ENCODE measurements at regions not wholly inside any gene's neighbourhood (a gene's known extent, or its start where the extent isn't known, plus 50 kb on each side); places are given as distances from the start of the nearest gene placed in this dataset.
"Not testable (repeated sequence)": the region's sequence is repeated elsewhere in the genome, so short reads cannot be mapped to it uniquely, and the experiment has no call there.

DNA sequence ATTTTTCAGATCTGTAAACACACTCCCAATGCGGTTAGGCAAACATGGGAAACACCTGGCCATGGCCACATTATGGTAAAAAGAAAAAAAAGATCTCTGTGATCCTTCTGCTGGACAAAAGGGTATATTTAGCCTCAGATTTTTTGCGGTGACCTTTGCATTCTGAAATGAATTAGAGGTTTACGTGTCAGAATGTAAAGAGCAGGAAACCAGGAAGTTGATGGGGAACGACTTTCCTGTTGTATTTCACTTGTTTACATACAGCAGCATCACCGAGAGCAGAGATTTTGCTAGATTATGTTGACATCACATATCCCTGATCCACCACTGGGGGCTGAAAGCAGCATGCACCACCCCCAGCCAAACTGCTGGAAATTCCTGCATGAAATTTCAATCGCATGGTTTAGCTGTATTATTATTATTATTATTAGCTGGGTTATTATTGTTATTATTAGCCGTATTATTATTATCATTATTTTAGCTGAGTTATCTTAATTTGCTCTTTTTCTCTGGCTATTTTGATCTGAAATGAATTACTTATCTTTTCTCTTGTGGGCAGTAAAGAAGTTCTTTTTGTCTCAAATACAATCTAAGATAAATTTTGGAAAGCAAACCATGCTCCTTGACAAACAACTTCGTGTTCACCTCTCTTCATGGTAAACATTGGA lies 189.4 kb downstream of the ZFP64 start:
- Histone ChIP-seq H3K4me2 (replicated peaks; ENCODE audit: extremely low read depth, low read length, poor library complexity, severe bottlenecking) (no peak overlapping the region), H3K9me3 (replicated peaks in 1 of 2; ENCODE audit: control insufficient read depth in 1 of 2, insufficient read depth in 1 of 2, low read length in 2 of 2) (no peaks in the 10 kb centered on the region), H3K4me1 (ENCODE audit: control insufficient read depth in 1 of 2, insufficient read depth in 2 of 2, low read length in 2 of 2) (peaks cover 6 to 7% of the 10 kb centered on the region in 2 donors), H2AFZ (ENCODE audit: insufficient read depth, low read depth, low read length, poor library complexity, severe bottlenecking) (no peak overlapping the region), H3K27ac (ENCODE audit: low read depth in 1 of 2, low read length in 2 of 2) (no peak overlapping the region), H3K9ac (ENCODE audit: insufficient read depth, low read length, poor library complexity, severe bottlenecking) (no peak overlapping the region), H3K4me3 (replicated peaks in 1 of 3; ENCODE audit: low read depth in 2 of 3, low read length in 3 of 3) (no peak overlapping the region), H3K27me3 (ENCODE audit: control insufficient read depth in 2 of 2, insufficient read depth in 2 of 2, low read length in 2 of 2) (no peaks in the 10 kb centered on the region), H3K36me3 (replicated peaks in 1 of 2; ENCODE audit: control insufficient read depth in 1 of 2, insufficient read depth in 2 of 2, low read length in 2 of 2) (no peaks in the 10 kb centered on the region), H3K79me2 (ENCODE audit: insufficient read depth, low read length) (no peaks in the 10 kb centered on the region), H4K20me1 (ENCODE audit: insufficient read depth, low read length) (no peaks in the 10 kb centered on the region)
- intact Hi-C loops (cut with micrococcal nuclease): no loop called here
- no peak overlapping the region for H3K27ac Mint-ChIP-seq
- no peak overlapping the region for H3K4me3 Mint-ChIP-seq
- no peaks in the 10 kb centered on the region for H3K36me3 Mint-ChIP-seq
- peaks cover 0 to 2% (median 0%) of the 10 kb centered on the region in 3 donors for H3K27me3 Mint-ChIP-seq (ENCODE audit: low read depth in 3 of 3)
- no peak for DNase-seq
- H3K4me1 Mint-ChIP-seq: peaks cover 12% of the 10 kb centered on the region
- WGBS (ENCODE audit: insufficient coverage): 0% methylated on average over 1 of the region's 8 CpGs
- TF ChIP-seq, protein P1, sequence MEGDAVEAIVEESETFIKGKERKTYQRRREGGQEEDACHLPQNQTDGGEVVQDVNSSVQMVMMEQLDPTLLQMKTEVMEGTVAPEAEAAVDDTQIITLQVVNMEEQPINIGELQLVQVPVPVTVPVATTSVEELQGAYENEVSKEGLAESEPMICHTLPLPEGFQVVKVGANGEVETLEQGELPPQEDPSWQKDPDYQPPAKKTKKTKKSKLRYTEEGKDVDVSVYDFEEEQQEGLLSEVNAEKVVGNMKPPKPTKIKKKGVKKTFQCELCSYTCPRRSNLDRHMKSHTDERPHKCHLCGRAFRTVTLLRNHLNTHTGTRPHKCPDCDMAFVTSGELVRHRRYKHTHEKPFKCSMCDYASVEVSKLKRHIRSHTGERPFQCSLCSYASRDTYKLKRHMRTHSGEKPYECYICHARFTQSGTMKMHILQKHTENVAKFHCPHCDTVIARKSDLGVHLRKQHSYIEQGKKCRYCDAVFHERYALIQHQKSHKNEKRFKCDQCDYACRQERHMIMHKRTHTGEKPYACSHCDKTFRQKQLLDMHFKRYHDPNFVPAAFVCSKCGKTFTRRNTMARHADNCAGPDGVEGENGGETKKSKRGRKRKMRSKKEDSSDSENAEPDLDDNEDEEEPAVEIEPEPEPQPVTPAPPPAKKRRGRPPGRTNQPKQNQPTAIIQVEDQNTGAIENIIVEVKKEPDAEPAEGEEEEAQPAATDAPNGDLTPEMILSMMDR (IDR thresholded peaks at IDR 0.05): no peak
- peaks cover 1 to 8% (median 3%) of the 10 kb centered on the region in 7 donors for H3K9me3 Mint-ChIP-seq

DNA sequence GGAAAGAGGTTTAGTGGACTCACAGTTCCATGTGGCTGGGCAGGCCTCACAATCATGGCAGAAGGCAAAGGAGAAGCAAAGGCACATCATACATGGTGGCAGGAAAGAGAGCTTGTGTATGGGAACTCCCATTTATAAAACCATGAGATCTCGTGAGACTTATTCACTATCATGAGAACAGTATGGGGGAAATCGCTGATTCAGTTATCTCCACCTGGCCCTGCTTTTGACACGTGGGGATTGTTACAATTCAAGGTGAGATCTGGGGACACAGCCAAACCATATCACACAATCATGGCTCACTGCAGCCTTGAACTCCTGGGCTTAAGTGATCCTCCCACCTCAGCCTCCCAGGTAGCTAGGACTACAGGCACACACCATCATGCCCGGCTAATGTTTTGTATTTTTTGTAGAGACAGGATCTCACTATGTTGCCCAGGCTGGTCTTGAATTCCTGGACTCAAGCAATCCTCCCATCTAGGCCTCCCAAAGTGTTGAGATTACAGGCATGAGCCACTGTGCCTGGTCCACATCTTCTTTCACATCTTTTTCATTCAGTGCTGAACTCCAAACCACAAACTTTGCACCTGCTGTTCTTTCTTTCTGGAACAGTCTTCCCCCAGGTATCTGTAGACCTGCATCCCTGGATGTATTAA lies 194.2 kb downstream of the ZFP64 start:
- 100% methylated on average over 1 of the region's 4 CpGs for WGBS (ENCODE audit: insufficient coverage)
- H3K4me1 ChIP-seq (ENCODE audit: control insufficient read depth in 1 of 2, insufficient read depth in 2 of 2, low read length in 2 of 2); H3K4me2 ChIP-seq (replicated peaks; ENCODE audit: extremely low read depth, low read length, poor library complexity, severe bottlenecking); H2AFZ ChIP-seq (ENCODE audit: insufficient read depth, low read depth, low read length, poor library complexity, severe bottlenecking); H3K9ac ChIP-seq (ENCODE audit: insufficient read depth, low read length, poor library complexity, severe bottlenecking); H3K79me2 ChIP-seq (ENCODE audit: insufficient read depth, low read length); H3K27me3 ChIP-seq (ENCODE audit: control insufficient read depth in 2 of 2, insufficient read depth in 2 of 2, low read length in 2 of 2); H3K27me3 Mint-ChIP-seq (ENCODE audit: low read depth in 3 of 3); H3K4me3 Mint-ChIP-seq; H3K36me3 ChIP-seq (replicated peaks in 1 of 2; ENCODE audit: control insufficient read depth in 1 of 2, insufficient read depth in 2 of 2, low read length in 2 of 2); H4K20me1 ChIP-seq (ENCODE audit: insufficient read depth, low read length); intact Hi-C loops (cut with micrococcal nuclease); H3K27ac Mint-ChIP-seq; H3K4me3 ChIP-seq (replicated peaks in 1 of 3; ENCODE audit: low read depth in 2 of 3, low read length in 3 of 3); H3K9me3 Mint-ChIP-seq; DNase-seq; H3K27ac ChIP-seq (ENCODE audit: low read depth in 1 of 2, low read length in 2 of 2); H3K36me3 Mint-ChIP-seq; H3K9me3 ChIP-seq (replicated peaks in 1 of 2; ENCODE audit: control insufficient read depth in 1 of 2, insufficient read depth in 1 of 2, low read length in 2 of 2): not testable (repeated sequence)
- H3K4me1 Mint-ChIP-seq: peaks cover 13% of the 10 kb centered on the region
